ENCODE measurements at regions not wholly inside any gene's neighbourhood (a gene's known extent, or its start where the extent isn't known, plus 50 kb on each side); places are given as distances from the start of the nearest gene placed in this dataset.

DNA sequence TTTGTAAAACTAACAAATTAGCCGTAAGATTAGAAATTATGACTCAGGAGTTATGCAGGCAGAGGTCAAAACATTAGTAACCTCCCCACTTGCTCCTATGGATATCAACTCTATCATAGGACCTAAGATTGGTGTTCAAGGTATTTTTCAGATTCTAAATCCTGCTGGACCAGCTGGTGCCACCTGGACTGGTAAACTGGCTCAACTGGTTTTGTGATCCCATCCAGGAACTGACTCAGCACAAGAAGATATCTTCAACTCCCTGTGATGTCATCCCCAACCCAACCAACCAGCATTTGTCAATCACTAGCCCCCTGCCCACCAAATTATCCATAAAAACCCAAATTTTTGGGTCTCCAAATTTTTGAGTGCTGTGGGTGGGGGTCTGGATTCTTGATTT lies 98.1 kb upstream of the OR4E1 start:
- TF ChIP-seq, protein P1, sequence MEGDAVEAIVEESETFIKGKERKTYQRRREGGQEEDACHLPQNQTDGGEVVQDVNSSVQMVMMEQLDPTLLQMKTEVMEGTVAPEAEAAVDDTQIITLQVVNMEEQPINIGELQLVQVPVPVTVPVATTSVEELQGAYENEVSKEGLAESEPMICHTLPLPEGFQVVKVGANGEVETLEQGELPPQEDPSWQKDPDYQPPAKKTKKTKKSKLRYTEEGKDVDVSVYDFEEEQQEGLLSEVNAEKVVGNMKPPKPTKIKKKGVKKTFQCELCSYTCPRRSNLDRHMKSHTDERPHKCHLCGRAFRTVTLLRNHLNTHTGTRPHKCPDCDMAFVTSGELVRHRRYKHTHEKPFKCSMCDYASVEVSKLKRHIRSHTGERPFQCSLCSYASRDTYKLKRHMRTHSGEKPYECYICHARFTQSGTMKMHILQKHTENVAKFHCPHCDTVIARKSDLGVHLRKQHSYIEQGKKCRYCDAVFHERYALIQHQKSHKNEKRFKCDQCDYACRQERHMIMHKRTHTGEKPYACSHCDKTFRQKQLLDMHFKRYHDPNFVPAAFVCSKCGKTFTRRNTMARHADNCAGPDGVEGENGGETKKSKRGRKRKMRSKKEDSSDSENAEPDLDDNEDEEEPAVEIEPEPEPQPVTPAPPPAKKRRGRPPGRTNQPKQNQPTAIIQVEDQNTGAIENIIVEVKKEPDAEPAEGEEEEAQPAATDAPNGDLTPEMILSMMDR (IDR thresholded peaks at IDR 0.05; ENCODE audit: low read depth, low read length, missing input control) = no peak
- TF ChIP-seq SP1 (IDR thresholded peaks at IDR 0.05) (no peak), REST (IDR thresholded peaks at IDR 0.05) (no peak), MAX (IDR thresholded peaks at IDR 0.05) (no peak), JUND (IDR thresholded peaks at IDR 0.05) (no peak), FOXA2 (IDR thresholded peaks at IDR 0.05) (no peak), FOXA1 (IDR thresholded peaks at IDR 0.05) (no peak), ATF3 (IDR thresholded peaks at IDR 0.05) (no peak), GABPA (IDR thresholded peaks at IDR 0.05 in 1 of 2, conservative IDR thresholded peaks at IDR 0.05 in 1 of 2) (no peak), TAF1 (conservative IDR thresholded peaks at IDR 0.05) (no peak), YY1 (IDR thresholded peaks at IDR 0.05) (no peak), RAD21 (IDR thresholded peaks at IDR 0.05) (no peak), EGR1 (IDR thresholded peaks at IDR 0.05; ENCODE audit: low read depth in 2 of 2) (no peak)
- TF ChIP-seq, protein P2, sequence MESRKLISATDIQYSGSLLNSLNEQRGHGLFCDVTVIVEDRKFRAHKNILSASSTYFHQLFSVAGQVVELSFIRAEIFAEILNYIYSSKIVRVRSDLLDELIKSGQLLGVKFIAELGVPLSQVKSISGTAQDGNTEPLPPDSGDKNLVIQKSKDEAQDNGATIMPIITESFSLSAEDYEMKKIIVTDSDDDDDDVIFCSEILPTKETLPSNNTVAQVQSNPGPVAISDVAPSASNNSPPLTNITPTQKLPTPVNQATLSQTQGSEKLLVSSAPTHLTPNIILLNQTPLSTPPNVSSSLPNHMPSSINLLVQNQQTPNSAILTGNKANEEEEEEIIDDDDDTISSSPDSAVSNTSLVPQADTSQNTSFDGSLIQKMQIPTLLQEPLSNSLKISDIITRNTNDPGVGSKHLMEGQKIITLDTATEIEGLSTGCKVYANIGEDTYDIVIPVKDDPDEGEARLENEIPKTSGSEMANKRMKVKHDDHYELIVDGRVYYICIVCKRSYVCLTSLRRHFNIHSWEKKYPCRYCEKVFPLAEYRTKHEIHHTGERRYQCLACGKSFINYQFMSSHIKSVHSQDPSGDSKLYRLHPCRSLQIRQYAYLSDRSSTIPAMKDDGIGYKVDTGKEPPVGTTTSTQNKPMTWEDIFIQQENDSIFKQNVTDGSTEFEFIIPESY (IDR thresholded peaks at IDR 0.05) = no peak

Measured in liver (tissue), 3 donors.